COLO668 (cell line): ENCODE measurements at regions not wholly inside any gene's neighbourhood (a gene's known extent, or its start where the extent isn't known, plus 50 kb on each side); places are given as distances from the start of the nearest gene placed in this dataset.

Experiments
- DNase-seq: peaks from one replicate; lab custom pipeline; 2025; ENCODE audit not compliant: unreplicated experiment; lab: John Stamatoyannopoulos, UW

DNA sequence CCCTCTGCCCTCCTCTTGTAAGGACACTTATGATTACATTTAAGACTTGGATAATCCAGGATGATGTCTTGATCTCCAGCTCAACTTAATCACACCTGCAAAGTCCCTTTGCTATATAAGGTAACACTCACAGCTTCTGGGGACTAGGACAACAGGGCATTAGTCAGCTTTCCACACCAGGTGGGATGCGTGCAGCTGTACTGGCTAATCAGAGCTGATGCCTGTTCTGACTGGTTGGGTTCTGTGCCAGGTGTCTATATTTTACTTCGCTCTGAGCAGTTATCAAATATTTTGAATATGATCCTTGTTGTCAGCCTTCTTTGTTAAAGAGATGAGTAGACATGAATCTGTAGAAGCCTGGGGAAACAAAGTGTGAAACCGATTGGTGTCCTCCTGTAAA lies 115.5 kb upstream of the ATP8B1 start:
- DNase-seq: peak; percentile 78

DNA sequence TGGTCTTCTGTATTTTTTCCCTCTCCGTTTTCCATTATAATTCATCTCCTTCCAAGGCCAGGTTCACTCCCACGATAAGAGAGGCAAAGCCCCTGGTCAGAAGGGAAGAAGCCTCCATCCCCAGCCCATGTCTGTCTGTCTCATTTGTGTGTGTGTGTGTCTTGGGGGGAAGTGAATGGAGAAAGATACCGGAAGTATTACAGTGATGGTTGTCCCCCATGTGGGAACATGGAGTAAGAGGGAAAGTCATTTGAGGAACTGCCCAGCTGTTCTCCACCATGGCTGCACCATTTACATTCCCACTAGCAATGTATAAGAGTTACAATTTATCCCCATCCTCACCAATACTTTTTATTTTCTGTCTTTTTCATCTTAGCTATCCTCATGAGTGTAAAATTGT lies 113.6 kb upstream of the ATP8B1 start:
- no peak for DNase-seq

DNA sequence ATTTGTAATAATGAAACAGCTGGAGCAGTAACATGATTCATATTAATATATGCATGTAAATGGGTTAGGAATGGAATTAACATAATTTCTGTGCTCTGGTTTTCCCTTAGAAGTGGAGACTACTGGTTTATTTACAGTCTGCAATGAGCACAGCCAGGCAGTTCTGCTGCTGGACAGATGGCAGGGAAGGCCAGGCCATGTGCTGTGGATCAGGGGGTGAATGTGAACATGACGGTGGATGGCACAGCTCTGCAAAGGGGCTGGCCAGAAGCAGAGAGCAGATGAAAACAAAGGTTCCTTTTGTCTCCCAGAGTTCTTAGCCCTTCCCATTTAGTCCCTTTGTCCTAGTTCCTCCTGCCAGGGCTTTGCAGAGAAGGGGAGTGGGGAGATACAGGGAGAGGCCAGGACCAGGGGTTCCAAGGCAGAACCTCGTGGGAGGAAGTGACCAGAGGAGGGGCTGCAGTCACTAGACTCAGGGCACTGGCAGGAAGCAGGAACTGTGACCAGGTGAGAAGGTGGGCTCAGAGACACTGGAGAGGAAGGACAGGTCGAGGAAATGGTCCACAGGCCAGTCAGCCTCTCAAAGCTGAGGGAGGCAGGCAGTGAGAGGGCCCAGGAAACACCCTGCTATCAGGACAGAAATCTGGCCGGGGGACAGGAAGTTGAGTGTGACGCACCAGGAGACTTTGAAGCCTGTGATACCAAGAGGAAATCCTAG lies 112.9 kb upstream of the ATP8B1 start:
- peak; percentile 48 for DNase-seq

DNA sequence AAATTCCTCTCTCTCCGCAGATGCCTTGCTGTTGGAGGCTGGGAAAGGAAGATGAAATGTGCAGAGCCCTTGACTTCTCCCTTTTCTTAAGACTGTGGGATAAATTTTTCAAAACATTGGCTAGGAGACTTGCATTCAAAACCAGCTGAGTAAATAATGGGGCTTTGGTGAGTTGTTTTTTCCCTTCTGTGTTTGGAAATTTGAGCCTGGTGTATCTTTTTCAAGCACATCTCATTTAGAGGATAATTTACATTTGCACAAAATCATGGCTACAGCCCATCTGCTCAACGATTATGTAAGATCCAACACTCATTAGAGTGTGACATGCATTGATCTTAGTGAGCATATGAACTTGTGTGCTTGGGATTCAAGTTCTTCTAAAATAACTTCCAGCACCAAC lies 112.1 kb upstream of the ATP8B1 start:
- peak; percentile 34 for DNase-seq

DNA sequence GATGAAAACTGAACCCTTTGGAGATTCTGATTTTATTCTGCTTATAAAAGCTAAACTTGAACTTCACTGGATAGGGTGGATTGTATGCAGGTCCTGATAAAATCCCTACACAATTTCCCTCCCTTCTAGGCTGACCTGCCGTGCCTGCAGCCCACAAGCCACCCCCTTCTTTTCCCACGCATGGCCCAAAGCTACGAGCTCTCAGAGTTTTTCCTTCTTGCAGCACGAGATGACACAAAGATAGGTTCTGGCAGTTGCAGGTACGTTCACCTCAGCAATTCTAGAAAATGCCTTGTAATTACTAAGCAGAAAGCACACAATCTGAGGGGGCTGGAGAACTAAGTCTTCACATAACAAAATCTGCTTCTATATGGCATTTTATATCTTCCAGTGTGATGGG lies 110.6 kb upstream of the ATP8B1 start:
- no peak for DNase-seq

DNA sequence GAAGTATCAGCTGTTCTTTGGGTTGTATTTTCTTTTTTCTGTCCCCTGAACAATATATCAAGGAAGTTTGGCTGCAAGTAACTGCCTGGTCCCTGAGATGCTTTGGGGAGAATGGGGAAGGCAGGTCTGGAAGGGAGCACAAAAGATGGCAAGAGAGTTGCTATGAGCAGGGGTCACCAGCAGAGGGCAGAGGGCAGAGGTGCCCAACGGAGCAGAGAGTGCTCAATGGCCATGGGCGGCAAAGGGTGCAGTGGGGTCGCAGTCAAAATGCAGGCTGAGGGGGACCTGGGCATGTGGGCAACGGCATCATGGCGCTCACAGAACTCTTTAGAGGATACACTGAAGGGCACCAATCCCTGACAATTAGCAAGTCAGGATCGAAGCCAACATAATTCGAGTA lies 107.7 kb upstream of the ATP8B1 start:
- no peak for DNase-seq

DNA sequence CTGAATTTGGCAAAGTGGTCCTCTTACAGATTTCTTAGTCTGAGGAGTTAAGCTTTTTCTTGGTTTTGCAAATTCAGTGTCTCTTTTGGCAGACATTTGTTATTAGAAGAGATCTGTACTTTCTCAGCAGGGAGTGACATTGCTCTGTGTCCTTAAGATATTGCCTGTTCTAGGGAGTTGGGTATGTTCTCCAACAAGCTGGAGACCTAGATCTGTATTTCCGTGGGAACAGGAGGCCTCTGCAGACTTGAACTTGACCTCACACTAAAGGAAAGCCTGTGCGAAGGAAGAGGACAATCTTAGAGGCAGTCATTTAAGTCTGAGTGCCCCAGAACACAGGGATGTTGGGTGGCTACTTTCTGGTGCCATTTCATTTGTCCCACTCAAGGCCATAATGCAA lies 107.0 kb upstream of the ATP8B1 start:
- DNase-seq: no peak

DNA sequence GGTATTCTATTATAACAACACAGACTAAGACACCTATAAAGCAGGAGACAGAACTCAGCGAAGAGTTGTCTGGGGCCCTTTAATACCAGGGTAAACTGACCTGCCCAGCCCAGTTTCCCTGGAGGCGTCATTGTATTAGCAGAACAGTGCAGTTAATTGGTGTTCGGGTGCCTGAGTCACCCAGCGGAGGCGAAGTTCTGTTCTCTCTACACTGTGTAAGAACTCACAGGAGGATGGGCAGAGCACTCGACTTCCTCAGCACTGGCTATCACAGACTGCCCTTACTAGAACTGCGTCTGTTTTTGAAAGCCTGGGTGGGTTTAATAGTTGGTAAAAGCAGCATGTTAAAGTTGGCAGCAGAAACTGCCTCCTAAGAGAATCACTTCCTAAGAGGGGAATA lies 106.5 kb upstream of the ATP8B1 start:
- no peak for DNase-seq

DNA sequence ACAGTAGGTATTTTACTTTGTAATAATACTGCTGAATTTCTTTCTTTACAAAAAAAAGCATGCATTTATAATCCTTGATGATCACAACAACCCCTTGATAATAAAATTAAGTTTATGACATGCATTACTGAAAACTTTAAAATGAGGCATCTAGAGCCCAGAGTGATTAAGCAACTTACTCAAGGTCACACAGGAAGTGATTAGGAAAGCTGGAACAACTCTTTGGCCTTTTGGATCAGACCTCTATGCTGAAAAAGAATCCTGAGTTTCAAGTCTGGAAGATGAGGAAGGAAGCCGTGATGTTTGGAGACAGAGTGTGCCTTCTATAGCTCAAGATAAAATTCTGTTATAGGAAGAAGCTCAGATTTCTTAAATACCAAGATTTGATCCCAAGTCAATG lies 105.0 kb upstream of the ATP8B1 start:
- no peak for DNase-seq

DNA sequence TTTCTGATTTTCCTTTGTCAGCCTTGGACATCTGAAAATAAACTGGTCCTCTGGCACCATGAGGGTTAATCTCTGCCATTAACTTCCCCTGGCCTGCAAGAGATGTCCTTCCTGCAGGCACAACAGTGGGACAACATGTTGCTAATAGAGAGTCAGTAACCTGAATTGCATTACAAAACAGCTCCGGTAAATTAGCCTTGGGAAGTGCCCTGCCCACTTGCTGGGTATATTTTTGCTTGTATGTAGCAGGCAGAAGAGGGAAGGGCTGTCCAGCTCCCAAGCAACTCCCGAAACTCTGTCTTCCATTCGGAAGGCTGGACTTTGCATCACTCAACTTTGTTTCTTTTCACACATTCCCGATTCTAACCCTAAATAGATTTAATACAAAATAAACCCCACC lies 104.4 kb upstream of the ATP8B1 start:
- no peak for DNase-seq

DNA sequence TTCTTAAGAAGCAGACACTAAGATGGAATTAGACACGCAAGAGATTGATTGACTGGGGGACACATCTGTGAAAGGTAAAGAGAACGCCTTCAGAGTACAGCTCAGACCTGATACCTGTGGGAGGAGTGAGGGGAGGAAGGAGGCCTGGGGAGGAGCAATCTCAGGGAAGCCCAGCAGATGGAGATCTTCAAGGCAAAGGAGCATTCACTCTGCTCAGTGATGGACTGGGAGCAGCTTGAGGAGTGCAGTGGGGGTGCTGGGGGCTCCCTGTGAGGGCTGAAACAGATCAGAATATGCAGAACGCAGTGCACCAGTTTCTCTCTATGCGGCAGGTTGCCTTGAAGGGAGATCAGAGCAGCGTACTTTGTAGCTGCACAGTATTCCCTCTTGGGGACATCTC lies 103.7 kb upstream of the ATP8B1 start:
- no peak for DNase-seq

DNA sequence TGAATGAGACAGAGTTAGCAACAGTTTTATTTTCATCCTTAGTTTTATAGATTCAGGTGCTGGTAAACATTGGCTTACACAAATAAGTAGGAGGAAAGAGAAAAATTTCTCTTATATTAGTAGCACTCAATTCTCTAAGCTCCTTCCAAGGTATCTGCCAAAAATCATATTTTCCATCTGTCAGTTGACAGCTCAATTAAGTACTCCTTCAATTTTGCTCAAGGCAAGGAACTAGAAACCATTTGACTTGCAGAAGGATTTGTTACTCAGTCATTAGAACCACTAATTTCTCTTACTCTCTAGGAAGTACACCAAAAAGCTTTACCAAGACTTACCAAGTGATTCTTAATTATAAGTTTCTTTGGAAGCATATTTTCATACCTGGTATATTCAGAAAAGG lies 101.4 kb upstream of the ATP8B1 start:
- DNase-seq: no peak

DNA sequence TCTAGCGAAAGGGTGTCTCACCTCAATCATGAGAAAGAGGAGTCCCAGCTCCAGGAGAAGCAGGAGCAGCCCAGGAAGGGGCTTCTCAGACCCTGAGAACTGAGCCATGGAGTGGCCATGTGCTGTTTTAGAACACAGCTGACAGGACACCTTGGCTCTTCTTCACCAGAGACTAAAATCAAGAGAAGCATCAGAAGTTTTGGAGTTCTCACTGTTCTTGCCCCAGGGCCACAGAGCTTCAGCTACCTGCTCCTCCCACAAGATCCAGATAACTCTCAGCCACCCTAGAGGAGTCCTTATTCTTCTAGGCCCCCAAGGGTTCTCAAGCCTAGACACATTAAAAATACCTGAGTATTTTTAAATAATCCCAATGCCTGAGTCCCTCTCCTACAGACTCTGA lies 99.6 kb upstream of the ATP8B1 start:
- DNase-seq: no peak

DNA sequence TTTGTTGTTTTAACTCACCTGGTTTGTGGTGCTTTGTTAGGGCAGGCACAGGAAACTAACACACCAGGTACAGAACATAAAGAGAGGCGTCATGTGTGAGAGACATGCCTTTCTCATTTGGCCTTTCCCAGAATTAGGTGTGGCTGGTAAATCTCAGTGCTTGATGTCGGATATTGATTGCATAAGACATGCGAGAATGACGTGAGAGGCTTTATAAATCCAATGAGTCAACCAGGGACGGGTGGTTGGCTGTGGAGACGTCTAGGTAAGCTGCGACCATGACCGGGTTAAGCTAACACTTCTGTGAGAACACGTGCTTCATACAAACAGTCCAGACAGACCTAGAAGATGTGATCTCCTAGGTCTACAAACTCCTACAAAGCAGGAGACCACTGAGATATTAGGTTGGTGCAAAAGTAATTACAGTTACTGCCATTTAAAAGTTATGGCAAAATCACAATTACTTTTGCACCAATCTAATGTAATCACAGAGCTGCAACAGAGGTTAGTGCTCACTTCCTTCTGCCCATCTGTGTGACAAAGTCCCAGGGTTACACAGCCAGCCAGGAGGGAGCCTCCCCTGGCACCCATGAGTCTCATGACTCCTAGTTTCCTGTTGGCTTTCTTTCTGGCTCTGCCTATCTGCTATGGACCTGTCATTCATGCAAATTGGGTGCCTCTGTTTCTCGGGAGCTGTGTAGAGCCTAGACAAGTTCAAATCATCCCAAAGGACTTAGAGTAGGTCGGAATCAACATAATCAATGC lies 98.9 kb upstream of the ATP8B1 start:
- DNase-seq: no peak

DNA sequence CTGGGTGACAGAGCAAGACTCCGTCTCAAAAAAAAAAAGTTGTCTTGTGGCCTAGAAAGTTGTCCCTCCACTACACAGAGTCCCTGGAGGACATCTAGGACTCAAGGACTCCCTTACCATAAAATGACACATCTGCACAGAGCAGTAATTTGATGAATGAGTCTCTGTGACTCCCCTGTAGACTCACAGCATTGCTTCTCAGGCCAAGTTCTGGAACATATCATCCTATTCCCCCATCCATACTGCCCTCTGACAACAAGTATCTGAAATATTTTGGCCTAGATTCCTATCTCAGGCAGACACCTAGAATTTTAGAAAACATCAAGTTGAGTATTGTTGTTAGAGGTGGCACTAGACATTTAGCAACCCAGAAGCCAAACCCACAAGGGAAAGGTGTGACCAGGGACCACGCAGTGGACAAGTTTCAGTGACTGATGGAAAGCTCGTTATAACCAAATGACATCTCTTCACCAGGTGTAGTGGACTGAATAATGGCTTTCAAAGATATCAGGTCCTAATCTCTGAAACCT lies 97.9 kb upstream of the ATP8B1 start:
- DNase-seq: no peak

DNA sequence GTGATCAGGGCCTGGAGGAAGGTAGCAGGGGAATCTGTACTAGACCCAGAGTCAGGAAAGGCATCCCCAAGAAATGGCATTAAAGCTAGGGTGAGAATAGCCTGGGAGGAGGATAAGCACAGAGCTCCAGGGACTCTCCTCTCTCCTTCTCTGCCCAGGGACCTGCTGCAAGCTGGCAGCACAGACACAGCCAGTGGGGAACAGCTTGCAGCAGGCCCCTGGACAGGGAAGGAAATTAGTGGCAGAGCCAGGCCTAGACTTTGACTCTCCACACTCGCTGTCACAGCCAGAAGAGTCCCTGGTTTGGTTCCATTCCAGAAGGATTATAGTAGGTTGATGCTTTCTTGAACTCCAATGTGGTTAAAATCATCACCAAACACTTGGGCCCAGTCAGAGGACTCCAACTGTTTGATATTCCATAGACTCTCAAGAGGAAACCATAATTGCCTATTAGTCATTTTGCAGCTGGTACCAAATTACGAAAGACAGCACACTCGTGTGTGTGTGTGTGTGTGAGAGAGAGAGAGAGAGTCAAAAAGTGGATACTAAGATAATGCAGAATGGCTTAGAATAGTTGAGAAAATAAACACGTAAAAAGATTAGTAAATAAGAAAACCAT lies 95.5 kb upstream of the ATP8B1 start:
- DNase-seq: no peak

DNA sequence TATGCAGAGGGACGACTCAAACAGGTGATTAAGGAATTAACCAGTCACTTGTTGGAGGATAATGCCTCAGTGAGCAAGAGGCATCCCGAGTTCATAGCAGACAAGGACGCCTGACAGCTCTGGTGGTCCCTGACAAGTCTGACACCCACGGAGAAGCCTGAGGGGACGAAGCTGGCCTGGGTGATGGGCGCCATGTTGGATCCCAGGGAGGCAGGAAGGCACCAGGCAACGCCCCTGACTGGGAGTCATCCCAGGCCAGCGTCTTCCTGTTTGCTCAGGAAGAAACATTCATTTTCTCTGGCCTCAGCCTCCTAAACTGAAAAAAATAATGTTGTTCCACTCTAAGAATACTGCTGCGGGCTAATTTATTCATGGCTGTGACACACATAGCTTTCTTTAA lies 92.1 kb upstream of the ATP8B1 start:
- DNase-seq: no peak

DNA sequence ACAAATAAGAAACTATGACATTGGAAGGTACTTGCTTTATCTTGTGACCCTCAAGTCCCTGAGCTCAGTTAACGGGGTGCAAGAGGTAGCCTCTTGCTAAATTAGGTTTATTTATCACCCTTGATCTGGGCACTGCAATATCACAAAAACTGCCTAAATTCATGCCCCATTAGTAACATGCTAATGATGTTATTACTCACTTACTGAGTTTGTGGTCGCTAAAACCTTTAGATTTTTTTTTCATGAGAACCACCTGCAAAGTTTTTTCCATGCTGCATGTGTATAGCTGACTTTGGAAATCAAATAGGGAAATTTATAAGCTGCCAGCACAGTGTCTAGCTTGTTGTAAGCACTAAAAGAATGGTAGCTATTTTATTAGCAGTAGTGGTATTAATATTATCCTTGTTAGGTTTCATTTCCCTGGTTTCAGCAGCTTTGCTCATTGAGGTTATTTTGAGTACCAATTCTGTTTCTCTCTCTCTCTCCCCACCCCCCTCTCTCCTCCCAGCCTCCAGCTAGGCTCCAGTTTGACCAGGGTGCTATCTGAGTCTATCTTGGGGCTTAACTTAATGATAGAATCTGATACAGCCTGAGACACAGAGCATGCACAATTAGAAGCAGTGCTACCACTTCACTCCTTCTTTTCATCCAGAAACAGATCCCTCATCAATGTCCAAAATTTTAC lies 88.7 kb upstream of the ATP8B1 start:
- DNase-seq: no peak

DNA sequence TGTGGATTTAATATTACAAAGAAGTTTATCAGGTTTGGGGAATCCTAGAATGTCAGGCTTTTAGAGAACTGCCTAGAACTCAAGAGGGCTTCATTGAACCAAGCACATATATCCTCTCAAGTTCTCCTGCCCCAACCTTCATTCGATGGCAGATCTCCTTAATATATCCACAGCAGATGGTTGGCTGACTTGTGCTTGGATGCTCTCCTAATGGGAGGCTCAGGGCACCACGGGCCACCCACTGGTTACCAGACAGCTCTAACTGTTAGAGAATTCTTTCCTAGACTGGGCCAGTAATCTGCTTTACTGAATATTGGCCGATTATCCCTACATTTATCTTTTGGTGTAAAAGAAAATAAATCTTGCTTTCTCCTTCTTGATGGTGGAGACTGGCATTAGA lies 87.2 kb upstream of the ATP8B1 start:
- DNase-seq: no peak

DNA sequence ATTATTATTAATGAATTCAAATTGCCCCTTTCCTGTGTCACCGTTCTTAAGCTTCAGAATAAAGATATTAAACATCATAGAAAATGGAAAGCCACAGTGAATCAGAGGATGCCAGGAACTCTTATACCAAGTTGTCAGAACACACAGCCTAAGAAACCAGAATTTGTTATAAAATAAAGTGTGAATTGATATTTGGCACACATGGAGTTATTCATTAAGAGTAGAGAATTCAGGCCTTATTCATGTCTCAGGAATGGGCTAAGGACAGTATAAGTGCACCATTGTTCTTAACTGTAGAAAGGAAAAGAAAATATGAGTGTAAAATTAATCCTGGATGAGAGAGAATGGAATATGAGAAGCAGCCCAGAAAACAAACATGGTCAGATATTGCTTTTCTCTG lies 86.7 kb upstream of the ATP8B1 start:
- no peak for DNase-seq

DNA sequence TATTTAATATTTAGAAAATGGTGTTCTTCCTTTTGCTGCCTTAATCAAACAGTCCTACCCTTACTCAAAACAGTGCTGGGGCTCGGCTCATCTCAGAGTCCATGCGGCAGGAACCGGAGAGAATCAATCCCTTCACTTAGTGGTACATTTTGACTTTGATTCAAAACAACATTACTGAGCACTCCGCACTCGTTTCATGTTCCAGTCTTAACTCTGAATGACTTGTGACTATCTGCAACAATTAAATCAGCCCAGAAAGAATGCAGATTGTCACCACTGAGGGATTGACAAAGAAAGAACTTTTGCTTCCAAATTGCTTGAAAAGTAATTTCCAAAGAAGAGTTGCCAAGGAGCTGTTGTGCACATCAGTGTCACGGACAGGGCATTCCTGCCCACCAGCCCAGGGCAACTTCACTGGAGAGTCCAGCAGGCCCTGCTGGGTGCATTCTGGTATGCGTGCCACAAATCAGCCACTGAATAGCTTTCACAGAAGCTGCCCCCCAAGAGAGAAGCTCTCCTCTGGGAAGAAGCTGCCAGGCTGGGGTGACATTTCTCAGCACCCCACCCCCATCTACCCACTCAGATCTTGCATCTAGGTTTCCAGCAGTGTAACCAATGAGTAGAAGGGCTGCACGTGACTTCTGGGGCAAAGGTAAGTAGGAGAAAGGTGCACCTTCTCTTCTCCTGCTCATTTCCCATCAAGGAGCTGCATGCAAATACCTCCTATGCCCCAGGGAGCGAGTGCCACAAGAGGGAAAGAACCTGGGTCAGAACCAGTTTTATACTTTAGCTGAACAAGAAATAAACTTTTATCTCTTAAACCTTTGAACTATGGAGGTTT lies 84.6 kb upstream of the ATP8B1 start:
- no peak for DNase-seq
